Upper lobe of right lung (tissue), 1 donor: ENCODE measurements at regions not wholly inside any gene's neighbourhood (a gene's known extent, or its start where the extent isn't known, plus 50 kb on each side); places are given as distances from the start of the nearest gene placed in this dataset.

Experiments used
- ATAC-seq: fragments of 200-7000 bp; cut with Tn5 transposase; one replicate; pipeline ENCODE4 v1.9.1; 2020; ENCODE audit warnings: mild to moderate bottlenecking, moderate library complexity
- DNase-seq: peaks from one replicate; pipeline ENCODE4 v3.0.0-alpha.2; 2020
- H3K27ac ChIP-seq: fragments of 200-600 bp; one replicate; pipeline ENCODE4 v1.8.0; 2022
- H3K27me3 ChIP-seq: fragments of 200-600 bp; one replicate; pipeline ENCODE4 v1.8.0; 2022; ENCODE audit warnings: mild to moderate bottlenecking
- H3K36me3 ChIP-seq: fragments of 200-600 bp; one replicate; pipeline ENCODE4 v1.8.0; 2022
- H3K4me1 ChIP-seq: fragments of 200-600 bp; one replicate; pipeline ENCODE4 v1.8.0; 2022
- H3K4me3 ChIP-seq: fragments of 200-600 bp; one replicate; pipeline ENCODE4 v1.8.0; 2022; ENCODE audit warnings: mild to moderate bottlenecking
- H3K9me3 ChIP-seq: fragments of 200-600 bp; one replicate; pipeline ENCODE4 v1.8.0; 2022
- CTCF ChIP-seq: fragments of 200-600 bp; IDR thresholded peaks from one replicate; pipeline ENCODE4 v1.8.0; 2022; ENCODE audit warnings: antibody characterized with exemption
- intact Hi-C: fragments of 100-400 bp; cut with DNase I; formaldehyde crosslinking; loops from one replicate; pipeline ENCODE4 v1.11.0; 2022
- donor health status: DM: no; HTN: yes; CAD: no; lungs with severe emphysema.

GRCh38 chrX:37904833-37905232 is 57.5 kb upstream of the DYNLT3 start:
- intact Hi-C loops = no loop called here
- ATAC-seq (no peak), DNase-seq (no peak)
- H3K27ac ChIP-seq = no peak overlapping the region
- TF ChIP-seq CTCF = no peak
- H3K9me3 ChIP-seq = no peaks in the 10 kb centered on the region
- H3K4me1 ChIP-seq = no peaks in the 10 kb centered on the region
- H3K36me3 ChIP-seq = no peaks in the 10 kb centered on the region
- no peaks in the 10 kb centered on the region for H3K27me3 ChIP-seq
- no peak overlapping the region for H3K4me3 ChIP-seq

- intact Hi-C loops = no loop called here
- Histone ChIP-seq H3K4me3 (no peak overlapping the region), H3K27ac (no peak overlapping the region), H3K9me3 (no peaks in the 10 kb centered on the region), H3K36me3 (no peaks in the 10 kb centered on the region), H3K4me1 (no peaks in the 10 kb centered on the region), H3K27me3 (no peaks in the 10 kb centered on the region)
- DNase-seq (no peak), ATAC-seq (no peak)
- no peak for TF ChIP-seq CTCF
Observed at GRCh38 chrX:37905436-37906147, 58.2 kb upstream of the DYNLT3 start.

GRCh38 chrX:37906357-37906756 is 59.0 kb upstream of the DYNLT3 start:
- no peak for TF ChIP-seq CTCF
- Histone ChIP-seq H3K4me1 (no peaks in the 10 kb centered on the region), H3K36me3 (no peaks in the 10 kb centered on the region), H3K27me3 (no peaks in the 10 kb centered on the region), H3K27ac (no peak overlapping the region), H3K4me3 (no peak overlapping the region), H3K9me3 (no peaks in the 10 kb centered on the region)
- intact Hi-C loops = no loop called here
- ATAC-seq (no peak), DNase-seq (no peak)

- TF ChIP-seq CTCF = no peak
- Histone ChIP-seq H3K9me3 (no peaks in the 10 kb centered on the region), H3K4me1 (no peaks in the 10 kb centered on the region), H3K4me3 (no peak overlapping the region), H3K27me3 (no peaks in the 10 kb centered on the region), H3K27ac (no peak overlapping the region), H3K36me3 (no peaks in the 10 kb centered on the region)
- DNase-seq (no peak), ATAC-seq (no peak)
- intact Hi-C loops = no loop called here
Observed at GRCh38 chrX:37910186-37910585, 62.8 kb upstream of the DYNLT3 start.

GRCh38 chrX:37912304-37912703 is 64.9 kb upstream of the DYNLT3 start:
- Histone ChIP-seq H3K27me3 (no peaks in the 10 kb centered on the region), H3K27ac (no peak overlapping the region), H3K9me3 (no peaks in the 10 kb centered on the region), H3K4me3 (no peak overlapping the region), H3K4me1 (no peaks in the 10 kb centered on the region), H3K36me3 (no peaks in the 10 kb centered on the region)
- DNase-seq (no peak), ATAC-seq (no peak)
- no peak for TF ChIP-seq CTCF
- intact Hi-C loops = no loop called here

GRCh38 chrX:37912777-37913176 is 65.4 kb upstream of the DYNLT3 start:
- DNase-seq = no peak
- Histone ChIP-seq H3K4me1 (no peaks in the 10 kb centered on the region), H3K27me3 (no peaks in the 10 kb centered on the region), H3K36me3 (no peaks in the 10 kb centered on the region), H3K9me3 (no peaks in the 10 kb centered on the region), H3K4me3 (no peak overlapping the region), H3K27ac (no peak overlapping the region)
- intact Hi-C loops = no loop called here
- no peak for ATAC-seq
- no peak for TF ChIP-seq CTCF
